CD4-positive, CD25-positive, alpha-beta regulatory T cell (primary cell): ENCODE measurements at regions not wholly inside any gene's neighbourhood (a gene's known extent, or its start where the extent isn't known, plus 50 kb on each side); places are given as distances from the start of the nearest gene placed in this dataset.
"Not testable (repeated sequence)": the region's sequence is repeated elsewhere in the genome, so short reads cannot be mapped to it uniquely, and the experiment has no call there.

Experiments
- ATAC-seq, 2 donors: fragments of 150-1000 bp; cut with Tn5 transposase; one replicate each; pipeline ENCODE4 v1.10.0; 2021; ENCODE audit warnings: low read depth in 2 of 2, moderate number of reproducible peaks in 2 of 2, moderate library complexity in 1 of 2
- DNase-seq, 3 donors: peaks; one replicate each; pipeline versions ENCODE4 v3.0.0 to v3.0.0-alpha.2; 2012 to 2022; ENCODE audit warnings: mixed read lengths in 1 of 3
- H3K27ac ChIP-seq: one replicate; pipeline ENCODE4 v1.7.0; 2013; ENCODE audit warnings: mild to moderate bottlenecking, low read length; ENCODE audit not compliant: insufficient read depth, poor library complexity, severe bottlenecking
- H3K27me3 ChIP-seq: one replicate; pipeline ENCODE4 v1.7.0; 2013; ENCODE audit warnings: low read length; ENCODE audit not compliant: control insufficient read depth, insufficient read depth
- H3K36me3 ChIP-seq: one replicate; pipeline ENCODE4 v1.7.0; 2013; ENCODE audit warnings: mild to moderate bottlenecking, low read length, moderate library complexity; ENCODE audit not compliant: control insufficient read depth, insufficient read depth
- H3K4me1 ChIP-seq: 2 replicates; pipeline ENCODE4 v1.7.0; 2013; ENCODE audit warnings: mild to moderate bottlenecking, low read length; ENCODE audit not compliant: insufficient read depth, control insufficient read depth, poor library complexity, severe bottlenecking
- H3K4me3 ChIP-seq: one replicate; pipeline ENCODE4 v1.7.0; 2013; ENCODE audit warnings: low read depth, mild to moderate bottlenecking, low read length, moderate library complexity
- H3K9me3 ChIP-seq, 2 experiments: 1 replicate in 1 of 2; 2 replicates in 1 of 2; pipeline ENCODE4 v1.7.0; 2013; ENCODE audit warnings: low read length in 2 of 2, mild to moderate bottlenecking in 1 of 2, moderate library complexity in 1 of 2; ENCODE audit not compliant: control insufficient read depth in 2 of 2
- H3K27ac Mint-ChIP-seq, 3 donors: one replicate each; pipeline ENCODE4 v1.8.0; 2020 to 2022; ENCODE audit warnings: mild to moderate bottlenecking in 3 of 3, mixed read lengths in 3 of 3, moderate library complexity in 2 of 3
- H3K27me3 Mint-ChIP-seq: one replicate; pipeline ENCODE4 v1.8.0; 2022; ENCODE audit warnings: mild to moderate bottlenecking, mixed read lengths
- H3K36me3 Mint-ChIP-seq: one replicate; pipeline ENCODE4 v1.8.0; 2020; ENCODE audit warnings: mixed read lengths
- H3K4me1 Mint-ChIP-seq, 4 donors: one replicate each; pipeline ENCODE4 v1.8.0; 2020 to 2022; ENCODE audit warnings: mixed read lengths in 4 of 4, mild to moderate bottlenecking in 1 of 4
- H3K4me3 Mint-ChIP-seq, 4 donors: one replicate each; pipeline ENCODE4 v1.8.0; 2020 to 2022; ENCODE audit warnings: mild to moderate bottlenecking in 4 of 4, mixed read lengths in 4 of 4, moderate library complexity in 3 of 4
- H3K9me3 Mint-ChIP-seq, 7 donors: one replicate each; pipeline ENCODE4 v1.8.0; 2020 to 2022; ENCODE audit warnings: mixed read lengths in 7 of 7, mild to moderate bottlenecking in 3 of 7, moderate library complexity in 2 of 7

DNA sequence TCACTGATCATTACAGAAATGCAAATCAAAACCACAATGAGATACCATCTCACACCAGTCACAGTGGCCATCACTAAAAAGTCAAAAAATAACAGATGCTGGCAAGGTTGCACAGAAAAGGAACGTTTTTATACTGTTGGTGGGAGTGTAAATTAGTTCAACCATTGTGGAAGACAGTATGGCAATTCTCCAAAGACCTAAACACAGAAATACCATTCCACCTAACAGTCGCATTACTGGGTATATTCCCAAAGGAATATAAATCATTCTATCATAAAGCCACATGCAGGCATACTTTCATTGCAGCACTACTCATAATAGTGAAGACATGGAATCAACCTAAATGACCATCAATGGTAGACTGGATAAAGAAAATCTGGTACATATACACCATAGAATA, 83.2 kb upstream of the ARID5B start:
- not testable (repeated sequence) for H3K27ac Mint-ChIP-seq, ATAC-seq, H3K27me3 ChIP-seq, H3K36me3 ChIP-seq, H3K9me3 ChIP-seq, H3K27me3 Mint-ChIP-seq, H3K4me1 Mint-ChIP-seq, H3K9me3 Mint-ChIP-seq, H3K4me3 Mint-ChIP-seq, DNase-seq, H3K27ac ChIP-seq, H3K4me1 ChIP-seq, H3K4me3 ChIP-seq, H3K36me3 Mint-ChIP-seq

DNA sequence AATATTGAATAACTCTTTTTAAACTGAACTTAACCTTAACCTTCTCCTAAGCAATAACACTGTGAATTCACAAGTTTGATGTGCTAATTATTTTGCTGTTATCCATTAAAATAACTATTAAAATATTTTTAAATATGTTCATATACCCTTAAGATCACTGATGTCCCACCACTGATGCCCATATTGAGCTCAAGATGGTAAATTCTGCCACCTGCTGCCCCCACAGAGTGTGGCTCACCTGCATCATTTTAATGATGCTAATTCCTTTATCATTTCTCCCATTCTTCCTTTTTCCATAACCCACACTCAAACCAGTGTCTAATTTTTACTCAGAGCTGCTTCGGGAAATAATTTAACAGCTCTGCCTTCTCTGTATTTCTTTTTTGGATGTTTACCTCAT, 82.3 kb upstream of the ARID5B start:
- H3K27ac ChIP-seq: no peak overlapping the region
- no peak overlapping the region for H3K4me3 Mint-ChIP-seq
- H3K4me3 ChIP-seq: no peak overlapping the region
- H3K27me3 ChIP-seq: no peaks in the 10 kb centered on the region
- H3K36me3 Mint-ChIP-seq: no peaks in the 10 kb centered on the region
- no peak overlapping the region for H3K27ac Mint-ChIP-seq
- no peaks in the 10 kb centered on the region for H3K36me3 ChIP-seq
- no peaks in the 10 kb centered on the region for H3K9me3 ChIP-seq
- H3K4me1 ChIP-seq: no peaks in the 10 kb centered on the region
- no peaks in the 10 kb centered on the region for H3K27me3 Mint-ChIP-seq
- DNase-seq (peak in 2 of 3 donors; percentile 7 to 30), ATAC-seq (no peak)
- no peaks in the 10 kb centered on the region for H3K4me1 Mint-ChIP-seq
- H3K9me3 Mint-ChIP-seq: no peaks in the 10 kb centered on the region

DNA sequence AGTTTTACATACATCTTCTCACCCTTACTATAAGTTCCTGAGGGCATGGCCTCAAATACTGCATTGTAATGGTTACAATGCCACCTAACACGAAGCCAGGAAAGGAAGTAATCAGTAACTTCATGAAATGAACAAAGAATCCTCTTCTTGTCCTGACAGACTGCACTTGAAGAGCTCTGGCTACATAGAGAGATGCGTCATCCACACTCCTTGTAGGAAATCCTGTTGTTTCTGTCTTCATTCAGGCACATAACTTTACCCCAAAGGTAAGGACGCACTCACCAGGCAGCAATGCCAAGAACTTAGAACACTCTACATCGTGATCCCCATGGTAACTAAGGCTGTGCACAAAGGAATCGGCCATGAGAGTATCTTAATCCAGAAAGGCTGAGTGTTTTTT, 80.3 kb upstream of the ARID5B start:
- H3K4me1 Mint-ChIP-seq: no peaks in the 10 kb centered on the region
- H3K27ac Mint-ChIP-seq: no peak overlapping the region
- Histone ChIP-seq H3K27ac (no peak overlapping the region), H3K36me3 (no peaks in the 10 kb centered on the region), H3K9me3 (no peaks in the 10 kb centered on the region), H3K4me1 (no peaks in the 10 kb centered on the region), H3K4me3 (no peak overlapping the region), H3K27me3 (no peaks in the 10 kb centered on the region)
- no peaks in the 10 kb centered on the region for H3K27me3 Mint-ChIP-seq
- DNase-seq: no peak
- ATAC-seq: no peak
- H3K9me3 Mint-ChIP-seq: no peaks in the 10 kb centered on the region
- H3K36me3 Mint-ChIP-seq: no peaks in the 10 kb centered on the region
- no peak overlapping the region for H3K4me3 Mint-ChIP-seq

DNA sequence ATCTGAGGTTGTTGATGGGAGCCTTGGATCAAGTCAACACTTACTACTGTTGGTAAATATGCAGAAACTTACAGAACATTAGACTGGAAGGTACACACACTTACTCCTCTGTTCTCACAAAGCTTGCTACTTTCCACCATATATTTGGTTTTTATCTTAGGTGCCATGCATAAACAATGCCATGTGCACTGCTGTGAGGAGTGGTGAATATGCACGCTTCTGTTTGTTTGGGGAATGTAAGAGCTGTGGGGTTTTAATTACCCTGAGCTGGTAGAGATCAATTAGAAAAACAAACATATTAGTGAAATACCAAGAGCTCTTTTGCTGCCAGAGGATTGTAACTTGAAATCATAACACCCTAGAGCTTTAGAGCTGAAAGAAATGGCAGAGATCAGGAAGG, 79.8 kb upstream of the ARID5B start:
- DNase-seq (no peak), ATAC-seq (no peak)
- Mint-ChIP-seq H3K27ac (no peak overlapping the region), H3K36me3 (no peaks in the 10 kb centered on the region), H3K4me3 (no peak overlapping the region), H3K9me3 (no peaks in the 10 kb centered on the region), H3K27me3 (no peaks in the 10 kb centered on the region), H3K4me1 (no peaks in the 10 kb centered on the region)
- Histone ChIP-seq H3K9me3 (no peaks in the 10 kb centered on the region), H3K36me3 (no peaks in the 10 kb centered on the region), H3K4me3 (no peak overlapping the region), H3K27ac (no peak overlapping the region), H3K27me3 (no peaks in the 10 kb centered on the region), H3K4me1 (no peaks in the 10 kb centered on the region)

DNA sequence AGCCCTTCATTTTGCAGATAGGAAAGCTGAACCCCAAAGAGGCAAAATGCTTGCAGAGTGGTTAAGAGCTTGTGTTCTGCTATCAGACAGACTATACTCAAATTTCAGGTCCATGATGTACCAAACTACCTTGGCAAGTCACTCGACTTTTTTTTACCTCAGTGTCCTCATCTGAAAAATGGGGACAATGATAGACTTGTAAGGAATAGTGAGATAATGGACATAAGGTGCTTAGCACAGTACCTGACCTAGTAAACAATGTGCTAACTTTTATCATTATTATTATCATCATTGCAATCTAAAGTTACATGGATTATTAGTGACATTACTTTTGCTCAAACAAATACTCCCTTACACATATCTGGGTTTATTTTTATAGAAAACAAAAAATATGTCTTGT, 79.4 kb upstream of the ARID5B start:
- ATAC-seq (no peak), DNase-seq (no peak)
- H3K27ac ChIP-seq: no peak overlapping the region
- no peaks in the 10 kb centered on the region for H3K4me1 ChIP-seq
- no peaks in the 10 kb centered on the region for H3K9me3 ChIP-seq
- no peaks in the 10 kb centered on the region for H3K27me3 ChIP-seq
- Mint-ChIP-seq H3K27ac (no peak overlapping the region), H3K27me3 (no peaks in the 10 kb centered on the region), H3K4me1 (no peaks in the 10 kb centered on the region), H3K9me3 (no peaks in the 10 kb centered on the region), H3K4me3 (no peak overlapping the region), H3K36me3 (no peaks in the 10 kb centered on the region)
- H3K36me3 ChIP-seq: no peaks in the 10 kb centered on the region
- H3K4me3 ChIP-seq: no peak overlapping the region

DNA sequence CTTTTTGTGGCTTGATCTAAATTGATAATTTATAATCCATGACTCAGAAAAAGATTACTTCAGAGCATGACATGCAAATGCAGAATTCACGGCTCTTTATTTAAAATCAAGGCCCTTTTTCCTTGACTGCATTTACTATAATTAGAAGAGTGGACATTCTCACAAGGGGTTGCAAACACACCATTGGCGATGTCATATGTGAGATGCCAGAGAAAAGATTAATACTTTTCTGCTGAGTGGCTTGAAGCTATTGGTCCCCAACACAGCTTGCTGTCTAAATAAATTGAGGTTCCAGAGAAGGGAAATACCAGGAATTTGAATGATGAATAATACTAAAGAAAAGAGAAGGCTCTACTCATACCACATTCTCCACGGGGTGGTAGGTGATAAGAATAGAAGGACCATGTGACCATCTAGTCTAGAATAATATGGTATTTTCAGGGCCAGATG, 78.7 kb upstream of the ARID5B start:
- Histone ChIP-seq H3K4me1 (no peaks in the 10 kb centered on the region), H3K9me3 (no peaks in the 10 kb centered on the region), H3K27ac (no peak overlapping the region), H3K27me3 (no peaks in the 10 kb centered on the region), H3K36me3 (no peaks in the 10 kb centered on the region), H3K4me3 (no peak overlapping the region)
- no peaks in the 10 kb centered on the region for H3K27me3 Mint-ChIP-seq
- no peak overlapping the region for H3K4me3 Mint-ChIP-seq
- H3K9me3 Mint-ChIP-seq: no peaks in the 10 kb centered on the region
- H3K27ac Mint-ChIP-seq: no peak overlapping the region
- DNase-seq (no peak), ATAC-seq (no peak)
- H3K4me1 Mint-ChIP-seq: no peaks in the 10 kb centered on the region
- H3K36me3 Mint-ChIP-seq: no peaks in the 10 kb centered on the region

DNA sequence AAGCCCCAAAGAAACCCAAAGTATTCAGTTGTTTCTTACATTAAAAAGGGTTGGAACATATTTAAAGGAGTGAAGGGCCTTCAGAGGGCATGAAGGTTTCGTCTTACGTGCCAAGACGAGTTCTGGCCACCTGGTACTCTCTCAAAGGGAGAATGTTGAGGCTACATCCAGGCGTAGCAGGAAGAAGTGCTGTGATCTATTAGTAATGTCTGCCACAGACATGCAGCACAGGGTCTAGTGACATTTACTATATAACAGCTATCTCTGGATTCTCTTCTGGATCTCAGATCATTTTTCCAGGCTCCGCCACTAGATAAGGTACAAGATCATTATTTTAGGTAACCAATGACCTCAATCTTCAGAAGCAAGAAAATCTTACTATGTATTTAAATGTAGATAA, 76.5 kb upstream of the ARID5B start:
- H3K9me3 ChIP-seq: no peaks in the 10 kb centered on the region
- no peak overlapping the region for H3K4me3 Mint-ChIP-seq
- H3K9me3 Mint-ChIP-seq: no peaks in the 10 kb centered on the region
- H3K4me3 ChIP-seq: no peak overlapping the region
- H3K27ac ChIP-seq: no peak overlapping the region
- H3K4me1 ChIP-seq: no peaks in the 10 kb centered on the region
- DNase-seq (no peak), ATAC-seq (no peak)
- H3K4me1 Mint-ChIP-seq: no peaks in the 10 kb centered on the region
- H3K36me3 Mint-ChIP-seq: no peaks in the 10 kb centered on the region
- no peak overlapping the region for H3K27ac Mint-ChIP-seq
- H3K27me3 Mint-ChIP-seq: no peaks in the 10 kb centered on the region
- no peaks in the 10 kb centered on the region for H3K36me3 ChIP-seq
- no peaks in the 10 kb centered on the region for H3K27me3 ChIP-seq

DNA sequence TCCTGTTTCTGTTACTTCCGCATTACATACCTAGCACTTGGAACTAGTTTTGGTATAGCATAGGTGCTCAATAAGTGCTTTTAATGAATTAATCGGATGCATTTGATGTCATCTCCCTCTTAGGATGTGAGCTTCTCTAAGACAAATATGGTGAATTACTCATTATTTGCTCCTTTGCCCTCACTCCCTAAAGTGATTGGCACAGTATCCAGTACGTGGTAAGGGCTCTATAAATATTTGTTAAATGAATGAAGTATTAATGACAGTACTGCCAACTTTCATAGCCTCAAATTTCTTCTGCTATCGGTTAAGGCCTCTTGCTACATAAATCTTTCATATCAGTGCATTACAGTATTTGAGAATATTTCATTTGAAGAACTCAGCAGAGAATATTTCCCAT, 75.9 kb upstream of the ARID5B start:
- no peaks in the 10 kb centered on the region for H3K27me3 ChIP-seq
- Mint-ChIP-seq H3K27ac (peak overlapping the region in 1 of 3 donors; percentile 7), H3K9me3 (no peaks in the 10 kb centered on the region), H3K36me3 (no peaks in the 10 kb centered on the region), H3K4me3 (no peak overlapping the region), H3K4me1 (no peaks in the 10 kb centered on the region), H3K27me3 (no peaks in the 10 kb centered on the region)
- no peak overlapping the region for H3K4me3 ChIP-seq
- no peaks in the 10 kb centered on the region for H3K4me1 ChIP-seq
- ATAC-seq (no peak), DNase-seq (no peak)
- H3K36me3 ChIP-seq: no peaks in the 10 kb centered on the region
- H3K9me3 ChIP-seq: no peaks in the 10 kb centered on the region
- H3K27ac ChIP-seq: no peak overlapping the region
